Suppressor macrophage treated with lipopolysaccharide for 1 hour (primary cell): ENCODE measurements at regions not wholly inside any gene's neighbourhood (a gene's known extent, or its start where the extent isn't known, plus 50 kb on each side); places are given as distances from the start of the nearest gene placed in this dataset.
"Not testable (repeated sequence)": the region's sequence is repeated elsewhere in the genome, so short reads cannot be mapped to it uniquely, and the experiment has no call there.

Experiments
- DNase-seq, 3 donors: peaks; one replicate each; pipeline ENCODE4 v3.0.0-alpha.2; 2020 to 2022

- DNase-seq = not testable (repeated sequence)
These were observed 353.5 kb upstream of the HS6ST1 start for GRCh38 chr2:128671981-128672757.

DNA sequence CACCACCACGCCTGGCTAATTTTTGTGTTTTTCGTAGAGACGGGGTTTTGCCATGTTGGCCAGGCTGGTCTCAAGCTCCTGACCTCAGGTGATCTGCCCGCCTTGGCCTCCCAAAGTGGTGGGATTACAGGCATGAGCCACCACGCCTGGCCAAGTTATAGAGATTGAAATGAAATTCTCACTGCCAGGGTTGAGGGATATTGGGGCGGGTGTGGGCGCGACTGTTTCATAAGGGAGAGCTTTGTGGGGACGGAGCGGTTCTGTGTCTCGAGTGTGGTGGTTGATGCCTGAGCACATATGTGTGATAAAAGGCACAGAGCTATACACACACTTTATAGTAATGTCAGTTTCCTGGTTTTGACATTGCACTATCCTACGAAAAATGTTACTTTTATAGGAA lies 361.0 kb upstream of the HS6ST1 start:
- DNase-seq = not testable (repeated sequence)

- DNase-seq = no peak
These were observed 362.8 kb upstream of the HS6ST1 start for GRCh38 chr2:128681507-128681906.

DNA sequence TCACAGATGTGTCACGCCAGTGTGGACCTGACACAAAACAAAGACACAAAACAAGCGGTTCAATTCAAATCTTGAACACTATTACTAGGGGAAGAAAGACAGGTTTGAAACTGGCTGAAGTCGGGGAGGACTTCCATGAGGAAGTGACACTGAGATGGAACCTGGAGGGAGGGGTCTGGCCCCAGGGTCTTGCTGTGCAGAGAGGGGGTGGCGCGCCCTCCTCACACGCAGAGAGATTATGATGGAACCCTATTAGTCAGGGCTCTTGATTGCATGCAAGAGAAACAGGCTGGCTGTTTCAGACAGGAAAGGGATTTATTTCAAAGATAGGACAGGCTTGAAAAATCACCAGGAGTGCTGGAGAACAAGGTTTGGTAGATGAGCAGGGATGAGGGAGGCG lies 363.6 kb upstream of the HS6ST1 start:
- peak in 1 of 3 donors; percentile 15 for DNase-seq

DNA sequence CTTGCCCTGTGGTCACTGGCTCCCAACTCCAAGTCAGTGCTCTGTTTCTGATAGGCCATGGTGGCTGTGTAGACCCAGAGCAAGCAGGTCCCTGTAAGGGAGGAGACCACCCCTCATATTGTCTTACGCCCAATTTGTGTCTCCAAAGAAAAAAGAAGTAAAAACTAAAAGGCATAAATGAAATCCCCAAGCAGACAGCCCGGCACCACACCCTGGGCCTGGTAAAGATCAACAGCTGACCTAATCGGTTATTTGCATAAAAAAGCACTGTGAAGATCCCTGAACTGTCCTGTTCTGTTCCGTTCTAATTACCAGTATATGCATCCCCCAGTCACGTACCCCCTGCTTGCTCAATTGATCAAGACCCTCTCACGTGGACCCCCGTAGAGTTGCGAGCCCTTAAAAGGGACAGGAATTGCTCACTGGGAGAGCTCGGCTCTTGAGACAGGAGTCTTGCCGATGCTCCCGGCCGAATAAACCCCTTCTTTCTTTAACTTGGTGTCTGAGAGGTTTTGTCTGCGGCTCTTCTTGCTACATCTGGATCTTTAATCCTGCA lies 364.1 kb upstream of the HS6ST1 start:
- no peak for DNase-seq

GRCh38 chr2:128684523-128684922 lies 365.9 kb upstream of the HS6ST1 start:
- DNase-seq = no peak

DNA sequence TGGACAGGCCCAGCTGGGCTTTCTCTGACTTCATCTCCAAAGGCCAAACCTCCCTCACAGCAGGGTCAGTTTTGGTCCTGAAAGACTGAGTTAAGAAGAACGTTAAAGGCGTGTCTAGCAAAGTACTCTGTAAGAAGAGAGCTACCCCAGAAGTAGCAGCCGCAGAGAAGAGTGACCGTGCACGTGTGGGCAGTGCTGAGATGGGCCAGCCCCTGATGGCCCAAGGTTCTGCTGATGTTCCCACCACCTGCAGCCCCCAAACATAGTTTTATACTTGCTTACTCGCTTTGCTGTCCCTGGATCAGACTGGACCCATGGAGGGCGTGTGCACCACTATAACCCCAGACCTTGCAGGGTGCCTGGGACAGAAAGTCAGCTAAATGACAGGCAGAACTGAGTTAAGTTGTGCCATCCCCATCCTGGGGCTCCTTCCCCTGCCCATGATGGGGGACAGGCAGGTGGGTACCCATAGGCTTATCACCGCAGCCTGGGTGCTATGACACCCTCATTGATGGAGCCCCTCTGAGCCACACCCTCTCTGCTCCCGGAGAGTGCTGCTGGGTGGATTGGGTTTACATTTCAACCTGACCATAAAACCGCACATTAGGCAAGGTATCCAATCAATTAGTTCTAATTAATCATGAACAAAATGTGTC lies 367.3 kb upstream of the HS6ST1 start:
- no peak for DNase-seq

GRCh38 chr2:128686497-128686859 lies 367.8 kb upstream of the HS6ST1 start:
- peak; percentile 46 to 55 (median 54) for DNase-seq

DNA sequence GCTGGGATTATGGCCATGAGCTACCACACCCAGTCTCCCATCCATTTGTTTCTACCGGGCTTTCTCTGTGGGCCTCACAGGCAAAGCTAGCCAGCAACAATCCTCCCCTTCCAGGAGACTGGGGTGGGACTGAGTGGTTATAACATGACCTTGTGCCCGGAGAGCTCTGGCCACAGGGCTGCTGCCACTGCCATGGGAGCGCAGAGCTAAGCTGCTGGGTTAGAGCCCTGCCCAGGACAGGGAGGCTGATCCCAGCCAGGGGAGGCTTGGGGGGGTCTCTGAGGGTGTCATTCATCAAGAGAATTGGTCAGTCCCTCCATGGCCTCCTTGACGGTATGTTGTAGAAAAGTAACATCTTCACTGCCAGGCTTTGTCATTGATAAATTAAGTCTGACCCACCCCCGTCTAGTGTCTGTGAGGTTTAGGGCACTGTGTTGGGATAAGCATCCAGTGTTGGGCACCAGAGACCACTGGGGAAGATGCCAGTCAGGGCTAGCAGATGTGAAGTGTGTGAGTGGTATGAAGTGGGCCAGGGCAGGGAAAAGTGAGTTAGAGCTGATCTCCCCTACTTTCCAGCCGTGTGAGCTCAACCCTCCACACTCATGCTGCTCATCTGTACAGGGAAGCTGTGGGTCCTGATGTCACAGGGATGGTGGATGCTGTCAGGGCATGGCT lies 368.4 kb upstream of the HS6ST1 start:
- no peak for DNase-seq

DNA sequence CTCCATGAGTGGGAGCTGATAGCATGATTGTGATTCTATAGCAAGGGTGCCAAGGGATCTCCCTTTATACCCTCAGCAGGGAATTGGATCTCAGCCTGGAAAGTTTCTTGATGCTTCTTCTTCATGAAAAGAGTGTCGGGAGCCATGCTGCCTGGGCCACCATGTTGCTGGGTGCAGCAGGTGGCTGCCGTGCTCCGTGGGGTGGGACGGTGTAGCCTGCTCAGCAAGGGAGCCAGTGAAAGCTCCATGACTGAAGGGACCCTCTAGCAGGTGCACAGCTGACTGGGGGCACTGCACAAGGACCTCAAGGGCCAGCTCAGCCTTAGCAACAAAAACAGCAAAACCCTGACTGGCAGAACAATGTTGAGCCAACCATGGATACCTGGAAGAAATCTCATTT lies 368.9 kb upstream of the HS6ST1 start:
- no peak for DNase-seq

GRCh38 chr2:128689971-128690370 lies 371.3 kb upstream of the HS6ST1 start:
- DNase-seq = no peak

GRCh38 chr2:128690431-128690830 lies 371.8 kb upstream of the HS6ST1 start:
- DNase-seq = no peak

DNA sequence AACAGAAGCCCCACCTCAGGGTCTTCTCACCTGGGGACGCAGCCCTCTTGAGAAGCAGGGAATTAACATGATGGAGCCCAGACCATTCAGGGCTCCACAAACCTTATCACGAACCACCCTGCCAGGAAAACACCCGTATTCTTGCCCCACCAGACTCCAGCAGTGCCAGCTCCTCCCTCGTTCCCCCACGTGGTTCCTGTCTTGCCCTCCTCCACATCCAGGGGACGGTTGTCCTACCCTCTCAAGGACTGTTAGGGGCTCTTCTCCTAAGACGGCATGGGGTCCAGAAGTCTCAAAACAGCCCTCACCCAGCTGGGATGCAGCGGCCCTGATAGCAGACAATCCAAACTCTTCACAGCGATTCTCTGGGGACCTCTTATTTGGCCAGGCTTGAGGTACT lies 372.2 kb upstream of the HS6ST1 start:
- DNase-seq = no peak

- DNase-seq = no peak
These were observed 372.9 kb upstream of the HS6ST1 start for GRCh38 chr2:128691526-128691925.

DNA sequence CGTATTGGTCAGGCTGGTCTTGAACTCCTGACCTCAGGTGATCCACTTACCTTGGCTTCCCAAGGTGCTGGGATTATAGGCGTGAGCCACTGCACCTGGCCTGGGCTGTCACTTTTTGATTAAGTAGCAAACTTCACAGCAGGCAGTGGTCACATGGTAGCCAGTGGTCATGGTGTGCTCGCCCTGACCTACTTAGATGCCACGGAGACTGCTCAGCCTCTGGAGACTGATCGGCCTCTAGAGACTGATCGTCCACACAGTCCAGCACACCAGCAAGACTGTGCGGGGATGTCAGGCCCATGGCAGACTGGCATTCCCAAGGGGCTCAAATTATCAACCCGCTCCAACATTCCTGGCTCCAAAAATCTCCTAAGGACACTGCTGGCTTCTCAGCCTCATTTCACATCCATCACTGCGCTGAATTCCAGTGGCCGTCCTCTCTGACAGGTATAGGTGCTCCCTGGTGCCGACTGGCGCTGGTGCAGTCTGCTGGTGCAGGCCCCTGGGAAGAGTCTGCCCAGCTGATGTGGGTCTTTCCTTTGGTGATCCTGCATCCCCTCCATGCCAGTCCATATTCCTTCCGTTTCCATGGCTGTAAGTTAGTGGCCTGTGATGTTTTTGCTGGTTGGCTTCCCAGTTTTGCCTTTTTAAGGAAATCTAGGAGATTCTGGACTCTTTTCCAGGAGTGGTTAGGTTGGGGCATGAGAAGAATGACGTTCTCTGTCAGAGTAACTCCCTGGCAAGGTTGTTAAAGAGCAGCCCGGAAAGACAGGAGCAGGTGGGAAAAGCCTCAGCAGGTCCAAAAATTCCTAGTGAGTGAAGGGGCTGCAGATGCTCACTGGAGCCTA lies 374.5 kb upstream of the HS6ST1 start:
- no peak for DNase-seq

- DNase-seq = no peak
These were observed 375.0 kb upstream of the HS6ST1 start for GRCh38 chr2:128693743-128694029.

GRCh38 chr2:128695646-128696220 lies 377.1 kb upstream of the HS6ST1 start:
- DNase-seq = no peak

GRCh38 chr2:128696421-128696820 lies 377.8 kb upstream of the HS6ST1 start:
- no peak for DNase-seq

- DNase-seq = no peak
These were observed 382.8 kb upstream of the HS6ST1 start for GRCh38 chr2:128701418-128701817.

- peak; percentile 17 to 68 (median 62) for DNase-seq
These were observed 383.9 kb upstream of the HS6ST1 start for GRCh38 chr2:128702616-128703015.

- no peak for DNase-seq
These were observed 389.6 kb upstream of the HS6ST1 start for GRCh38 chr2:128708106-128708816.

DNA sequence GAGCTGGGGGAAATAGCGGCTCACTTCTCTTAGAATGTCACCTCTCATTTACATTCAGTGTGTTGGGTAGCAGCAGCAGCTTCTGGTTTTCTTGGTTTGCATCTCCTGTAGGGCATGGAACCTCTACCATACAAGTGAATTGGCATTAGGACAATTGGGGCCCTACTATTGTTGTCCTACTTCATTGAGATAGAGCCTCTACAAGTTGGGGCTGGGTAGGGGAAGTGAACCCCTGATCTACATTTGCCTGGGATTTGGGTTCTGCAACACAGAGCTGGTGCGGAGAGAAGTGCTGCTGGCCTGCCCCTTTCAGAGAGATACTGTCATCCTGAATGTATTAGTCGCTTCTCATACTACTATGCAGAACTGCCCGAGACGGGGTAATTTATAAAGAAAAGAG lies 391.6 kb upstream of the HS6ST1 start:
- DNase-seq = no peak
